HAP-1 (cell line): ENCODE measurements at regions not wholly inside any gene's neighbourhood (a gene's known extent, or its start where the extent isn't known, plus 50 kb on each side); places are given as distances from the start of the nearest gene placed in this dataset.
"Not testable (repeated sequence)": the region's sequence is repeated elsewhere in the genome, so short reads cannot be mapped to it uniquely, and the experiment has no call there.

Experiments
- DNase-seq, 2 experiments: peaks; one replicate each; pipeline ENCODE4 v3.0.0-alpha.2; 2016 to 2020; ENCODE audit warnings: low spot score in 2 of 2
- H3K27me3 ChIP-seq: fragments of 250-450 bp; sonication (Bioruptor Pico); 2 replicates; pipeline ENCODE4 v1.5.1; 2020; ENCODE audit warnings: low read depth, mild to moderate bottlenecking, moderate library complexity
- H3K36me3 ChIP-seq: fragments of 250-450 bp; sonication (Bioruptor Pico); replicated peaks from 2 replicates; pipeline ENCODE4 v1.5.1; 2020; ENCODE audit warnings: mild to moderate bottlenecking
- H3K4me1 ChIP-seq: fragments of 250-450 bp; sonication (Bioruptor Pico); 2 replicates; pipeline ENCODE4 v1.5.1; 2020; ENCODE audit warnings: mild to moderate bottlenecking
- H3K4me3 ChIP-seq: fragments of 250-450 bp; sonication (Bioruptor Pico); 2 replicates; pipeline ENCODE4 v1.5.1; 2020; ENCODE audit warnings: mild to moderate bottlenecking, moderate library complexity
- H3K9me3 ChIP-seq: fragments of 250-450 bp; sonication (Bioruptor Pico); 2 replicates; pipeline ENCODE4 v1.5.1; 2020; ENCODE audit warnings: mild to moderate bottlenecking, moderate library complexity
- in situ Hi-C: fragments of 300-500 bp; cut with MboI; formaldehyde crosslinking; loops from 3 replicates; pipeline ENCODE4 v1.14.3; 2020; ENCODE audit warnings: low sequenced_read_pairs, inconsistent platforms, mixed read lengths

DNA sequence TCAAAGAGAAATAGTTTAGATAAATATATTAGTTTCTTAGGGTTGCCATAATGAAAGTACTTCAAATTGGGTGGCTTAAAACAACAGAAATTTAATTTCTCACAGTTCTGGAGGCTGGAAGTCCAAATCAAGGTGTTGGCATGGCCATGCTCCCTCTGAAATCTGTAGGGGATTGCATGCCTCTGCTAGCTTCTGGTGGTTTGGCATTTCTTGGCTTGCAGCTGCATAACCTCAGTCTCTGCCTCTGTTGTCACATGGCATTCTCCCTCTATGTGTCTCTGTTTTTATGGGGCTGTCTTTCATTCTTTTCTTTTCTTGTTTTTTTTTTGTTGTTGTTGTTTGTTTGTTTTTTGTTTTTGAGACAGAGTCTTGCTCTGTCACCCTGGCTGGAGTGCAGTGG lies 132.7 kb downstream of the NRN1 start:
- DNase-seq, H3K4me3 ChIP-seq, H3K4me1 ChIP-seq, in situ Hi-C loops, H3K36me3 ChIP-seq, H3K27me3 ChIP-seq, H3K9me3 ChIP-seq: not testable (repeated sequence)

DNA sequence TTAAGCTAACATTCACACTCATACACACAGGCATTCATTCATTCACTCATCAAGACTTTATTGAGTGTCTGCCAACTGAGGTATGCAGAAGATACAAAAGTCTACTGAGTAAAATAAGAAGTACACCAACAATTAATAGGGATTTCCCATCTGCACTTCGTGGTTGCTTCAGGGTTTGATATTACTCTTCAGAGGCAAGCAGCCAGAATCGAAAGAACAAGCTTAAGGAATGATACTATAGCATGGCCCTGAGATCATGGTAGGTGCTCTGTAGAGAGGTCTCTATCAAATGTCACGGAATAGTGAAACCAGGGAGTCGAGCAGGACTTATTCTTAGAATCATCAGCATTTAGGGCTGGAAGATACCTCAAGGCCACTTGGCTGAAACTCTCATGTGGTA lies 135.4 kb downstream of the NRN1 start:
- in situ Hi-C loops = no loop called here

DNA sequence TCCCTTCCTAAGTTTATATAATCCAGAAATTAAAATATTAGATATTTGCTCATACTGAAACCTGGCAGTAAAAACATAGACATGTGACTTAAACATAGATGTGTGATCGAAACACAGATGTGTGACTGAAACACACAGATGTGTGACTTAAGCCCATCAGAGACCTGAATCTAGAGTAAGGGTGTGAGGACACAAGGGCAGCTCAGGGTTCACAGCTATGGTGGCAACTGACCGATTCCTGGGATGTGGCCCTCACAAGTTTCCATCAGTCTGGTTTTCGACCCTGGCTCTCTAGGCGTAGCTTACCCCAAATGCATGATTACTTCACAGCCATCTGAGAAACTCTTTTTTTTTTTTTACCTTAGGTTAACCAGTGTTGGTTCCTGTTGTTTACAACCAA lies 137.0 kb downstream of the NRN1 start:
- DNase-seq = no peak
- Histone ChIP-seq H3K27me3 (no peaks in the 10 kb centered on the region), H3K9me3 (no peaks in the 10 kb centered on the region), H3K4me3 (no peak overlapping the region), H3K4me1 (no peaks in the 10 kb centered on the region), H3K36me3 (no peaks in the 10 kb centered on the region)
- in situ Hi-C loops = no loop called here

More for the DNA sequence above, 135.4 kb downstream of the NRN1 start:
- no peaks in the 10 kb centered on the region for H3K4me1 ChIP-seq
- H3K9me3 ChIP-seq = no peaks in the 10 kb centered on the region
- H3K27me3 ChIP-seq = no peaks in the 10 kb centered on the region
- H3K36me3 ChIP-seq = no peaks in the 10 kb centered on the region
- H3K4me3 ChIP-seq = no peak overlapping the region
- DNase-seq = no peak

DNA sequence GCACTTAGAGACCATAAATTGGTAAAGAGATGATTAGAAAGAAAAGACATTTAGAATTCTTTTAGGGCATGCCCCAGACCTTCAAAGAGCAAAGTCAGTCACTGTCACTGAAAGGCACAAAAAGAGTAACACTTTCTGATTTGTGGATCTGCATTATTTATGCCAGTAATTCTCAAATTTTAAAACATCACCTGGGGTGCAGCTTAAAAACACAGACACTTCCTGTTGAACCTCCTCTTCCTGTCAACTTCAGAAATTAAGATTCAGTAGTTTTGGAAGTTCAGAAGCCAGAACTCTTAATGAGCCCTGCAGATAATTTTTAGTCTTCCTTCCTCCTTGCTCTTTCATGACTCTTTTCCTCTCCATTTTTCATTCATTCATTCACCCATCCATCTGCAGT lies 137.5 kb downstream of the NRN1 start:
- H3K27me3 ChIP-seq = no peaks in the 10 kb centered on the region
- H3K4me1 ChIP-seq = no peaks in the 10 kb centered on the region
- H3K9me3 ChIP-seq = no peaks in the 10 kb centered on the region
- H3K4me3 ChIP-seq = no peak overlapping the region
- H3K36me3 ChIP-seq = no peaks in the 10 kb centered on the region
- no peak for DNase-seq
- in situ Hi-C loops = no loop called here

DNA sequence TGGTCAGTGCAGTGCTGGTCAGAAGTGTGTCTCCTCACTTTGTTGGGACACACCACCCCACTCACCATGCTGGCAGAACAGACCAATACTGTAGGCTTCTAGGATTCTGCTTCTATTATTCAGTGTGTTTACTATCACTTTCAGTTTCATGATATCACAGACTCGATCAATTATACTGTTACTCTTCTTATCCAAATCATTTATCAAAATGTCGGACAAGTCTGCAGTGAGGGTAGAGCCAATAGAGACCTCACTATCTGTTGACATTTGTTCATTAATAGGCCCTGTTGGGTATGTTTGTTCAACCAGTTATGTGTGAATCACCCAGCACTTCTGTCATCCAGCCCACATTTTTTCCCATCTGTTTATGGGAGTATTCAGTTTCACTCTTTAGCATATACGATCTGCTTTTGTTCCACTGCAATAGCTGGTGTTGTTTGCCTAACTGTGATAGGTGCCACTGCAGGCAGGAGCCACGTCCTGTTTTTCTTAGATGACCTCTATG lies 140.1 kb downstream of the NRN1 start:
- Histone ChIP-seq H3K4me1 (no peaks in the 10 kb centered on the region), H3K36me3 (no peaks in the 10 kb centered on the region), H3K4me3 (no peak overlapping the region), H3K27me3 (no peaks in the 10 kb centered on the region), H3K9me3 (no peaks in the 10 kb centered on the region)
- in situ Hi-C loops = no loop called here
- DNase-seq = no peak

DNA sequence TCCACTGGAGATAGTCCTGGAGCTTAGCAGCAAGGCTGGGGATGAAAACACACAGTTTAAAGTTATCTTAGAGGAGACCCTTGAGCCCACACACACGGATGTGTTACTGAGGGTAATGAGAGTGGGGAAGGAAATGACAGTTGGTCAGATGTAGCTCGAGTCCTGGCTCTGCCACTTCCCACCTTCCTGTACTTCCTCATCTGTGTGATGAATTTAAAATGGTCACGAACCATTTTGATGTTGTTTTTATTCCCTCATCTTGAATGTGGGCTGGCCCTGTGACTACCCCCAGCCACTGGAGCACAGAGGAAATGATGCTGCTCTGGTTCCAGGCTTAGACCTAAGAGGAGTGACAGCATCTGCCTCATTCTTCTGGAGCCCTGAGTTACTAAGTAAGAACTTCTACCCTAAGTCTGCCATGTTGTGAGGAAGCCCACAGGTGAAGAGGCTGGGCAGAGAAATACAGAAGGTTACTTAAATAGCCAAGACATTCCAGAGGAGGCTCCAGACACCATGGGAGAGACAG lies 141.2 kb downstream of the NRN1 start:
- Histone ChIP-seq H3K27me3 (no peaks in the 10 kb centered on the region), H3K4me3 (no peak overlapping the region), H3K4me1 (no peaks in the 10 kb centered on the region), H3K9me3 (no peaks in the 10 kb centered on the region), H3K36me3 (no peaks in the 10 kb centered on the region)
- in situ Hi-C loops = no loop called here
- DNase-seq = no peak

DNA sequence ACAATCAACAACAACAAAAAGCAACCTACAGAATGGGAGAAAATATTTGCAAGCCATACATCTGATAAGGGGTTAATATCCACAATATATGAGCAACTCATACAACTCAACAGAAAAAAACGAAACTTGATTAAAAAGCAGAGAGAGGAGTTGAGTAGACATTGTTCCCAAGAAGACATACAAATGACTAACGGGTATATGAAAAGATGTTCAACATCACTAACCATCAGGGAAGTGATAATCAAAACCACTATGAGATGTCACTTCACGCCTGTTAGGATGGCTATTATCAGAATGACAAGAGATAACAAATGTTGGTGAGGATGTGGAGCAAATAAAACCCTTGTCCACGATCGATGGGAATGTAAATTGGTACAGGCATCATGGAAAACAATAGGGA lies 145.9 kb downstream of the NRN1 start:
- H3K36me3 ChIP-seq = no peaks in the 10 kb centered on the region
- H3K4me1 ChIP-seq = no peaks in the 10 kb centered on the region
- in situ Hi-C loops = no loop called here
- no peaks in the 10 kb centered on the region for H3K9me3 ChIP-seq
- no peaks in the 10 kb centered on the region for H3K27me3 ChIP-seq
- DNase-seq = no peak
- H3K4me3 ChIP-seq = no peak overlapping the region

DNA sequence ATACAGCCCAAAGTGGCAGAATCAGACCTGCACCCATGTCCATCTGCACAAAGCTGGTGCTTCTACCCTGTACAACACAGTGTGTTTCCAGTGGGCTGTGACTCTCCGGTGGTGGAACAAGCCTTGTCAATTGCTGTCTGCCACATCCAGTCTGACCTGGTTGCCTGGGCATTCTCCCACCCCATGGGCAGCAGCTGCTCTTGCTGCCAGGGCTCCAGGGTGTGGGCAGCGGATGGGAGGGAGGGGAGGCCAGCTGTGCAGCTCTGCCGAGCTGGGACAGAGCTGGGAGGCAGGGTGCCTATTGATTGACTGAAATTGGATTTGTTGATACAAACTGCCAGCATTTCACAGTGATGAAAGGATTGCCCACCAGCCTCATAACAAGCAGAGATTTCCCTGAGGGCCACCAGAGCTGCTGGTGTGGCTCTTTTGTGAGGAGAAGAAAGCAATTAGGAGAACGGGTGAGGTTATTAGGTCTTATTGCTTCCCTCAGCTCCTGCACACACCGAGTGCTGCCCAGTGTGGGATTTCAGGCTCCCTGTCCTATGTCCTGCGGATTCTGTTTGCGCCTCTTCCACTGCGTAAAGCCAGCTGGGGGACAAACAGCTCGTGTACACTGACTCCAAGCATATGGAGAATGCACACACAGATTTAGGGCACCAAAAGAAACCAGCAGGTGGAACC lies 150.8 kb downstream of the NRN1 start:
- Histone ChIP-seq H3K36me3 (no peaks in the 10 kb centered on the region), H3K27me3 (no peaks in the 10 kb centered on the region; the same call in 1 of the 2 replicates), H3K4me1 (no peaks in the 10 kb centered on the region), H3K4me3 (no peak overlapping the region), H3K9me3 (no peaks in the 10 kb centered on the region)
- in situ Hi-C loops = no loop called here
- no peak for DNase-seq

DNA sequence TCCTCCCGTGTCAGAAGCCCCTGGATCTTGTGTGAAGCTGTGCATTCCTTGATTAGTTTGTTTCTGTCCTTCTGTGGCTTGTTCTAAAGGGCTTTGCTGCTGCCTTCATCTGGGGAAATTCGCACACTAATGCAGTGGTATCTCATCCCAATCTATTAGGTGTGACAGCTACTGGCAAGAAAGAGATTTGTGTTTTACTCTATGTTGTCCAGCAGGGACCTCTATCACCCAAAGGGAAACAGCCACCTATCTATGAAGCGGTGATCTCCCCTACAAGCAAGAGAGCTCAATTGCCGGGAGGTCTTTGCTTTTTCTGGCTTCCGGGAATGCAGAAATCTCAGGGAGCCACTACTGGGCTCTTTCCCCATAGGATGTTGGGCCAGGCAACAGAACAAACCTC lies 151.8 kb downstream of the NRN1 start:
- no peaks in the 10 kb centered on the region for H3K4me1 ChIP-seq
- H3K27me3 ChIP-seq = no peaks in the 10 kb centered on the region; the same call in 1 of the 2 replicates
- in situ Hi-C loops = no loop called here

DNA sequence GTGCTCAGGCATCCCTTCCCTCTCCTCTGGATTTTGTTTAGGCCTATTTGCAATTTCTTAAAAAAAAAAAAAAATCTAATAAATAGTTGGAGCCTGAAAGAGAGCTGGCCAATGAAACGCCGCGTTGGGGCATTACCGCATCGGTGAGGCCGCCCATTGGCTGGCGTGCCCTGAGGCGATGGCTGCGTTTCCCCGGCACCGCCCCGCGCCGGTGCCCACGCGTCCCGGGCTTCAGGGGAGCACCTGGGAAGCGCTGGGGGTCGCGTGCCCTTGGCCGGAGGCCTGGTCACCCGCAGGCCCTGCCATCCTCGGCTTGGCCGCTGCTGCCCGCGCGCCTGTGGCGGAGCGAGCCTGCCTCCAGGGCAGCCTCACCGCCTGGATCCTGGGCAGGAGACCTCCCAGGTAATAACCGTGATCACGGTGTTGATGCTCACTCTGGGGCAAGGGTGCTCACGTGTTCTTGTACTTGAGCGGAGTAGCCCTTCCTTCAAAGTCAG lies 155.4 kb downstream of the NRN1 start:
- Histone ChIP-seq H3K27me3 (no peaks in the 10 kb centered on the region; the same call in 1 of the 2 replicates), H3K4me1 (no peaks in the 10 kb centered on the region), H3K36me3 (no peaks in the 10 kb centered on the region), H3K4me3 (no peak overlapping the region), H3K9me3 (no peaks in the 10 kb centered on the region)
- DNase-seq = no peak
- in situ Hi-C loops = no loop called here

More for the DNA sequence above, 151.8 kb downstream of the NRN1 start:
- Histone ChIP-seq H3K36me3 (no peaks in the 10 kb centered on the region), H3K9me3 (no peaks in the 10 kb centered on the region), H3K4me3 (no peak overlapping the region)
- no peak for DNase-seq

DNA sequence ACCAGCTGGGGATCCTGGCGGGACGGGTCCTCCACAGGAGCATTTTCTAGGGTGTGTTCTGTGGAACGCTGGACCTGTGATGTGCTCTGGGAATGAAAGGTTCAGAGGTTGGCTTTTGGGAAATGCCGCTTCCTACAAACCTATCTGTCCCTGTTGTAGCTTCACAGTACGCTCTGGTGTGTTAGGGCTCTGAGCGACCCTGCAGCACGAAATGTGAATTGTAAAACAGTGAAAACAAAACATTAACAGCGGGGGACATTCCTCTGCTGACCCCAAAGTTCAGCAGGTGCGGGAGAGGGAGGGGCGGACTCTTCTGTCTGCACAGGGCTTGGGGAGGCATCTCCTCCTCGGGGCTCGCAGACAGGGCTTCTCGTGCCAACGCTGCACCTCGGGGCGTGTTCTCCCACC lies 155.9 kb downstream of the NRN1 start:
- Histone ChIP-seq H3K27me3 (no peaks in the 10 kb centered on the region; the same call in 1 of the 2 replicates), H3K4me3 (no peak overlapping the region), H3K36me3 (no peaks in the 10 kb centered on the region), H3K9me3 (no peaks in the 10 kb centered on the region), H3K4me1 (no peaks in the 10 kb centered on the region)
- in situ Hi-C loops = no loop called here
- DNase-seq = no peak

DNA sequence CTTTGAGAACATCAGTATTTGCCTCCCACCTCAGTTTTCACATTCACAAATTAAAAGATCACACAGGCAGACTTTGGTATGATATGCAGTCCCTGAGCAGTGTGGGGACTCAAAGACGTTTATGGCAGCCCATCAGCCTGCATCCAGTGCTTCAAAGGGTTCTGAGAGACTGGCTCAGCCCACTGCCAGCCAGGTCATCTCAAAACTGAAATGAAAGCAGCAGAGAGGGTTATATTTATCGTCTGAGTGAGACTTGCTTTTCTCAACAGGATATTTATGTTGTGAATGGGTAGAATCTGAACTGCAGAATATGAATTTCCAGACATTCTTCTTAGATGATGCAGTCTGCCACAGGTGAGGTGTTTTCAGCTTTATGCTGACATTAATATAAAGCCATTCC lies 159.8 kb downstream of the NRN1 start:
- Histone ChIP-seq H3K4me3 (no peak overlapping the region), H3K36me3 (no peaks in the 10 kb centered on the region), H3K27me3 (no peaks in the 10 kb centered on the region), H3K4me1 (no peaks in the 10 kb centered on the region), H3K9me3 (no peaks in the 10 kb centered on the region)
- no peak for DNase-seq
- in situ Hi-C loops = no loop called here

DNA sequence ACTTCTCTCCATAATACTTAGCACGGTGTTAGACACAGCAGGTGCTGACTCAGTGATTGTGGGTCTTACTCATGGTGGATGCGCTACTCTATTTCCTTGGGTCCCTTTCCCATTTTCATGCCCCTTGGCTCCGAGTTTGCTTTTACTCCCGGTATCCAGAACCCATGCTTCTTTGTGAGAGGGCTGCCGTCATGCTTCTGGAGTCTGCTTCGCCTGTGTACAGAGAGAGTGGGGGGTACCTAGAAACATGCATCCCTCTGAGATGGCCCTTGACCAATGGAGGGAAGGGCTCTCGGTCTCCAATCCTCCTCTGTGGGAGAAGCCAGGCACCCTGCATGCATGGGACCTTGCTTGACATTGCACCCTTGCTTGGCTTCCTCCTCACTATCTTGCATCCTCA lies 160.4 kb downstream of the NRN1 start:
- DNase-seq = no peak
- Histone ChIP-seq H3K4me1 (no peaks in the 10 kb centered on the region), H3K27me3 (no peaks in the 10 kb centered on the region), H3K4me3 (no peak overlapping the region), H3K9me3 (no peaks in the 10 kb centered on the region), H3K36me3 (no peaks in the 10 kb centered on the region)
- in situ Hi-C loops = no loop called here

DNA sequence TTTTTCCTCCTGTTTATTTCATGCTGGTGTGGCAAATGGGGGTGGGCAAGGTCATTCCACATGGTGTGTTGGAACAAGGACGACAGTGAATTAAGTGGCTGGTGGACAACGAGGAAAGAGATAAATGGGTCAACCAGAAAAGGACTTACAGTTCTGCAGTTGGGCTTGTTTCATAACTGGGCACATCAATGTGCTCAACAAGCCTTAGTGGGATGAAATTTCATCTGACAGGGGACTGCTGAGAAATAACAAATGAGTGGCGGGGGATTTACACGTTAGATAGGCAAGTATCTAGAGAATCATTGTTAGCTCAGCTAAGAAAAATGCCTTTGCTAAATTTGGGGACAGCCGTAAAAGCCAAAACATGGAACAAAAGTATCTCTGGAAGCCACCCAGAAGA lies 163.6 kb downstream of the NRN1 start:
- in situ Hi-C loops = no loop called here
- Histone ChIP-seq H3K4me1 (no peaks in the 10 kb centered on the region), H3K36me3 (no peaks in the 10 kb centered on the region), H3K27me3 (no peaks in the 10 kb centered on the region), H3K9me3 (no peaks in the 10 kb centered on the region), H3K4me3 (no peak overlapping the region)
- DNase-seq = no peak
